GM21390 (cell line): ENCODE measurements at regions not wholly inside any gene's neighbourhood (a gene's known extent, or its start where the extent isn't known, plus 50 kb on each side); places are given as distances from the start of the nearest gene placed in this dataset.

Source experiments
- ATAC-seq: cut with Tn5 transposase; IDR thresholded peaks from one replicate; pipeline ENCODE4 v1.9.1; 2021; ENCODE audit not compliant: unreplicated experiment

GRCh38 chrX:4935401-4935800 lies 1222.0 kb upstream of the PRKX start:
- peak; percentile 29 for ATAC-seq

- ATAC-seq, result no peak
Observed at GRCh38 chrX:4932790-4933189, 1219.3 kb upstream of the PRKX start.

GRCh38 chrX:4930426-4930825 lies 1217.0 kb upstream of the PRKX start:
- no peak for ATAC-seq

GRCh38 chrX:4925911-4926310 lies 1212.5 kb upstream of the PRKX start:
- no peak for ATAC-seq

GRCh38 chrX:4909348-4909747 lies 1195.9 kb upstream of the PRKX start:
- peak; percentile 74 for ATAC-seq

- no peak for ATAC-seq
Observed at GRCh38 chrX:4905576-4905975, 1192.1 kb upstream of the PRKX start.

- no peak for ATAC-seq
Observed at GRCh38 chrX:4881277-4881676, 1167.8 kb upstream of the PRKX start.

GRCh38 chrX:4878640-4879039 lies 1165.2 kb upstream of the PRKX start:
- ATAC-seq, result no peak

GRCh38 chrX:4876268-4876667 lies 1162.8 kb upstream of the PRKX start:
- no peak for ATAC-seq

GRCh38 chrX:4851534-4851933 lies 1138.1 kb upstream of the PRKX start:
- ATAC-seq, result no peak

- no peak for ATAC-seq
Observed at GRCh38 chrX:4850312-4850711, 1136.9 kb upstream of the PRKX start.

GRCh38 chrX:4844376-4844775 lies 1130.9 kb upstream of the PRKX start:
- no peak for ATAC-seq

GRCh38 chrX:4841216-4841745 lies 1127.8 kb upstream of the PRKX start:
- no peak for ATAC-seq

- ATAC-seq, result no peak
Observed at GRCh38 chrX:4831574-4831973, 1118.1 kb upstream of the PRKX start.

GRCh38 chrX:4830880-4831557 lies 1117.6 kb upstream of the PRKX start:
- no peak for ATAC-seq

GRCh38 chrX:4825550-4825949 lies 1112.1 kb upstream of the PRKX start:
- ATAC-seq, result no peak

GRCh38 chrX:4809571-4809970 lies 1096.1 kb upstream of the PRKX start:
- no peak for ATAC-seq

GRCh38 chrX:4805502-4805901 lies 1092.1 kb upstream of the PRKX start:
- ATAC-seq, result no peak

- no peak for ATAC-seq
Observed at GRCh38 chrX:4800756-4801155, 1087.3 kb upstream of the PRKX start.

GRCh38 chrX:4787971-4788370 lies 1074.5 kb upstream of the PRKX start:
- ATAC-seq, result no peak

- no peak for ATAC-seq
Observed at GRCh38 chrX:4764888-4765287, 1051.4 kb upstream of the PRKX start.

GRCh38 chrX:4762196-4762595 lies 1048.7 kb upstream of the PRKX start:
- ATAC-seq, result no peak
